Ecto neural progenitor cell (in vitro differentiated cells): ENCODE measurements at regions not wholly inside any gene's neighbourhood (a gene's known extent, or its start where the extent isn't known, plus 50 kb on each side); places are given as distances from the start of the nearest gene placed in this dataset.
"Not testable (repeated sequence)": the region's sequence is repeated elsewhere in the genome, so short reads cannot be mapped to it uniquely, and the experiment has no call there.

ENCODE experiments used
- DNase-seq: peaks from one replicate; pipeline ENCODE4 v3.0.0-alpha.2; 2018; ENCODE audit warnings: low spot score

DNA sequence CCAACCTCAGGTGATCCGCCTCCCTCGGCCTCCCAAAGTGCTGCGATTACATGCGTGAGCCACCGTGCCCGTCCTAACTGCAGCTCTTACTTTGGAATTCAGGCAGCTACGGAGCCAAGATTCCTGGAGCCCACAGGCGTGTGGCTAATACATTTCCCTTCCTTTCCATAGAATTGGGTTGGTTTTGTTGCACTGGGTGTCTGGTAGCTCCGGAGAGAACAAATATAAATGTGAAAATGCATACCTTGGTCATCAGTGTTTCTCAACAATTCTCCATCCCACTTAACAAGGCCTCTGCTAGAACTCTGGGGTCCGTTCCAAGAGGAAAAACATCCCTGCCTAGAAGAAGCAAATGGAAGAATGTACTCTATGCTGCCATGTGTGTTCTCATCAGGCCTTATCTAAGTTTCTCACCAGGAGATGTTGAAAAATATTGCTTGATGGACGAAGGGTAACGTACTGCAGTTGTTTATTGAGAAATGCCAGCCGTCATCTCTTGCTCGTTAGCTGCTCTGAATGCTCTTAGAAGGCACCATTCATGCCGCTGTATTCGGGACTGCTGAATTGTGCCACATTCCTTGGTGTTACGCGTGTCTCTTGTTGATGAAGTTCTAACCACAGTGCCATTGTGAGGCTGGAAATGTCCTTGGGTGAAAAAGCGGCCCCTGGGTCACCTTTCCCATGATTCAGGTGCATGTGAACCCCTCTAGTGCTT, 50.5 kb upstream of the CD99 start:
- DNase-seq, result no peak

DNA sequence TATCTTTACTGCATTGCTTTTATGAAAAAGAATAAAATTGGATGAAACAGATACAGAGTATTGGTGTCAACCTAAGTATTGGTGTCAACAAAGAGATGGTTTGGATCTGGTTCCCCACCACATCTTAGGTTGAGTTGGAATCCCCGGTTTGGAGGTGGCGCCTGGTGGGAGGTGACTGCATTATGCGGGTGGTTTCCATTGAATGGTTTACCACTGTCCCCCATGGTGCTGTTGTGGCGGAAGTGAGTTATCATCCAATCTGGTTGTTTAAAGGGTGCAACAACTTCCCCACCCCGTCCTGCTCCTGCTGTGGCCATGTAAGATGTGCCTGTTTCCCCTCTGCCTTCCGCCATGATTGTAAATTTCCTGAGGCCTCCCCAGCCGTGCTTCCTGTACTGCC, 52.8 kb upstream of the CD99 start:
- DNase-seq, result no peak

GRCh38 chrX:2635342-2635741, 55.8 kb upstream of the CD99 start:
- no peak for DNase-seq

DNA sequence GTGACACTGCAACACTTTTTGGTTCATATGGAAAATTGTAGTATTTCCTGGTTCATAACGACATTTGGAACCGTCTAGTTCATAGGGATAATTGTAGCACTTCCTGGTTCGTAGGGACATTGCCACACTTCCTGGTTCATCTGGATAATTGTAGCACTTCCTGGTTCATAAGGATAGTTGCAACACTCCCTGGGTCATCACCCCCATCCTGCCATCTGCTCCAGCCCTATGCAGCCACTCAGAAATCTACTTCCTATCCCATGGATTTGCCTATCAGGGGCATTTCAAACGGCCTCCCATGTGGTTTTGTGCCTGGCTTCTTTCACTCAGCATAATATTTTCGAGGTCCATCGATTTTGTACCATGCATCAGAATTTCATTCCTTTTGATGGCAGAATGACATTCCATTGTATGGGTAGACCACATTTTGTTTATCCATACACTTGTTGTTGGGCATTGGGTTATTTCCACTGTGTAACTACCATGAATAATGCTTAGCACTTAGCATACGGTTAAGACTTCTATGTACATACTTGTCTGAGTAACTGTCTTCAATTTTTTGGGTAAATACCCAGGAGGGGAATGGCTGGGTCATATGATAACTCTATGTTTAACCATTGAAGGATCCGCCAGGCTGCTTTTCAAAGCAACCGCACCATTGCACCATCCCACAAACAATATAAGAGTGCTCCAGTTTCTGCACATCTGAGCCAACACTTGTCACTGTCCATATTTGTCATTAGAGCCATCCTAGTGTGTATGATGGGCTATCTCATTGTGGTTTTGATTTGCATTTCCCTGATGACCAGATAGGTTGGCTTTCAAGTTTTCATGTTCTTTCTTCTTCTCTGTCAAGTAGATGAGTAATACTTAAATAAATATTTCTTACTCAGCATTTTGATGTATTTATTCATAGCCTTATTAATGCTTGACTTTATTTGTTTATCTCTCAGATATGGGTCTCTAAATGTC, 58.3 kb upstream of the CD99 start:
- DNase-seq, result no peak

DNA sequence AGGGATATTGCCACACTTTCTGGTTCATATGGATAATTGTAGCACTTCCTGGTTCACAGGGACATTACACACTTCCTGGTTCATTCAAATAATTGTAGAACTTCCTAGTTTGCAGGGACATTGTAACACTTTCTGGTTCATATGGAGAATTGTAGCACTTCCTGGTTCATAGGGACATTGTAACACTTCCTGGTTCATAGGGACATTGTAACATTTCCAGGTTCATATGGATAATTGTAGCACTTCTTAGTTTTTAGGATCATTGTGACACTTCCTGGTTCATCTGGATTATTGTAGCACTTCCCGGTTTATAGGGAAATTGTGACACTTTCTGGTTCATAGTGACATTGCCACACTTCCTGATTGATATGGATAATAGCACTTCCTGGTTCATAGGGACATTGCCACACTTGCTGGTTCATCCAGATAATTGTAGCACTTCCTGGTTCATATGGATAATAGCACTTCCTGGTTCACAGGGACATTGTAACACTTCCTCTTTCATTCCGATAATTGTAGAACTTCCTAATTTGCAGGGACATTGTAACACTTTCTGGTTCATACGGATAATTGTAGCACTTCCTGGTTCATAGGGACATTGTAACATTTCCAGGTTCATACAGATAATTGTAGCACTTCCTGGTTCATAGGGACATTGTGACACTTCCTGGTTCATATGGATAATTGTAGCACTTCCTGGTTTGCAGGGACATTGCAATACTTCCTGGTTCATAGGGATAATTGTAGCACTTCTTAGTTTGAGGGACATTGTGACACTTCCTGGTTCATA, 59.2 kb upstream of the CD99 start:
- DNase-seq, result no peak

DNA sequence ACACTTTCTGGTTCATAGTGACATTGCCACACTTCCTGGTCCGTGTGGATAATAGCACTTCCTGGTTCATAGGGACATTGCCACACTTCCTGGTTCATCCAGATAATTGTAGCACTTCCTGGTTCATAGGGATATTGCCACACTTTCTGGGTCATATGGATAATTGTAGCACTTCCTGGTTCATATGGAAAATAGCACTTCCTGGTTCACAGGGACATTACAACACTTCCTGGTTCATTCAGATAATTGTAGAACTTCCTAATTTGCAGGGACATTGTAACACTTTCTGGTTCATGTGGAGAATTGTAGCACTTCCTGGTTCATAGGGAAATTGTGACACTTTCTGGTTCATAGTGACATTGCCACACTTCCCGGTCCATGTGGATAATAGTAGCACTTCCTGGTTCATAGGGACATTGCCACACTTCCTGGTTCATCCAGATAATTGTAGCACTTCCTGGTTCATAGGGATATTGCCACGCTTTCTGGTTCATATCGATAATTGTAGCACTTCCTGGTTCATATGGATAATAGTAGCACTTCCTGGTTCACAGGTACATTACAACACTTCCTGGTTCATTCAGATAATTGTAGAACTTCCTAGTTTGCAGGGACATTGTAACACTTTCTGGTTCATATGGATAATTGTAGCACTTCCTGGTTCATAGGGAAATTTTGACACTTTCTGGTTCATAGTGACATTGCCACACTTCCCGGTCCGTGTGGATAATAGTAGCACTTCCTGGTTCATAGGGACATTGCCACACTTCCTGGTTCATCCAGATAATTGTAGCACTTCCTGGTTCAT, 60.0 kb upstream of the CD99 start:
- not testable (repeated sequence) for DNase-seq

DNA sequence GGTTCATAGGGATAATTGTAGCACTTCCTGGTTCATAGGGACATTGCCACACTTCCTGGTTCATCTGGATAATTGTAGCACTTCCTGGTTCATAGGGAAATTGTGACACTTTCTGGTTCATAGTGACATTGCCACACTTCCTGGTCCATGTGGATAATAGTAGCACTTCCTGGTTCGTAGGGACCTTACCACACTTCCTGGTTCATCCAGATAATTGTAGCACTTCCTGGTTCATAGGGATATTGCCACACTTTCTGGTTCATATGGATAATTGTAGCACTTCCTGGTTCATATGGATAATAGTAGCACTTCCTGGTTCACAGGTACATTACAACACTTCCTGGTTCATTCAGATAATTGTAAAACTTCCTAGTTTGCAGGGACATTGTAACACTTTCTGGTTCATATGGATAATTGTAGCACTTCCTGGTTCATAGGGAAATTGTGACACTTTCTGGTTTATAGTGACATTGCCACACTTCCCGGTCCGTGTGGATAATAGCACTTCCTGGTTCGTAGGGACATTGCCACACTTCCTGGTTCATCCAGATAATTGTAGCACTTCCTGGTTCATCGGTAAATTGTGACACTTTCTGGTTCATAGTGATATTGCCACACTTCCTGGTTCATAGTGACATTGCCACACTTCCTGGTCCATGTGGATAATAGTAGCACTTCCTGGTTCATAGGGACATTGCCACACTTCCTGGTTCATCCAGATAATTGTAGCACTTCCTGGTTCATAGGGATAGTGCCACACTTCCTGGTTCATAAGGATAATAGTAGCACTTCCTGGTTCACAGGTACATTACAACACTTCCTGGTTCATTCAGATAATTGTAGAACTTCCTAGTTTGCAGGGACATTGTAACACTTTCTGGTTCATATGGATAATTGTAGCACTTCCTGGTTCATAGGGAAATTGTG, 60.8 kb upstream of the CD99 start:
- DNase-seq, result not testable (repeated sequence)

- no peak for DNase-seq
These were observed 61.6 kb upstream of the CD99 start for GRCh38 chrX:2629316-2630007.

- no peak for DNase-seq
These were observed 62.3 kb upstream of the CD99 start for GRCh38 chrX:2628751-2629315.

DNA sequence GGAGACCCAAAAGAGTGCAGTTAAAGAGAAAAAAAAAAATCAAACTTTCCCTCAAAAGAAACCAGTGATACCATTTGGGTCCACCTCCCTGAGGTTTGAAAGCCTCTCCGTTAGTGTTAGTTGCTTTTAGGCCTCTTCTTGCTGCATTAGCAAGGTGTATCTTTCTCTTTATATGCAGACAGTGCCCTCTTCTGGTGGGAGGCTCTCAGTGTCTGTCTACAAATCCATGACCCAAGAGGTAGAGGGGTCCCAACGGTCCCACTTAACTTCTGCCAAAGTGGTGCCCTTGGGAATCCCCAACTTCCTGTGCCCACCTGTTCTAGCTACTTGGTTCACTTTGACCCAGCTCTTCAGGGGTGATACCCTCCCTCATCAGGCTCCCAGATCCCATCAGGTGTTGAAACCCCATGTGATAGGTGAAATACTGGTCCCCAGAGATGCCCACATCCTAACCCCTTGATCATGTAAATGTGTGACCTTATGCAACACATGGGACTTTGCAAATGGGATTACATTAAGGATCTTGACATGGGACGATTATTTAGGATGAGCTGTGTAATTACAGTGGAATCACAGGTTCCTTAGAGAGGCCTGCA, 63.7 kb upstream of the CD99 start:
- DNase-seq, result peak; percentile 57

GRCh38 chrX:2626750-2627149, 64.3 kb upstream of the CD99 start:
- no peak for DNase-seq

GRCh38 chrX:2620576-2620975, 70.5 kb upstream of the CD99 start:
- DNase-seq, result no peak

GRCh38 chrX:2618516-2618915, 72.6 kb upstream of the CD99 start:
- DNase-seq, result no peak

- DNase-seq, result no peak
These were observed 76.2 kb upstream of the CD99 start for GRCh38 chrX:2614911-2615310.

DNA sequence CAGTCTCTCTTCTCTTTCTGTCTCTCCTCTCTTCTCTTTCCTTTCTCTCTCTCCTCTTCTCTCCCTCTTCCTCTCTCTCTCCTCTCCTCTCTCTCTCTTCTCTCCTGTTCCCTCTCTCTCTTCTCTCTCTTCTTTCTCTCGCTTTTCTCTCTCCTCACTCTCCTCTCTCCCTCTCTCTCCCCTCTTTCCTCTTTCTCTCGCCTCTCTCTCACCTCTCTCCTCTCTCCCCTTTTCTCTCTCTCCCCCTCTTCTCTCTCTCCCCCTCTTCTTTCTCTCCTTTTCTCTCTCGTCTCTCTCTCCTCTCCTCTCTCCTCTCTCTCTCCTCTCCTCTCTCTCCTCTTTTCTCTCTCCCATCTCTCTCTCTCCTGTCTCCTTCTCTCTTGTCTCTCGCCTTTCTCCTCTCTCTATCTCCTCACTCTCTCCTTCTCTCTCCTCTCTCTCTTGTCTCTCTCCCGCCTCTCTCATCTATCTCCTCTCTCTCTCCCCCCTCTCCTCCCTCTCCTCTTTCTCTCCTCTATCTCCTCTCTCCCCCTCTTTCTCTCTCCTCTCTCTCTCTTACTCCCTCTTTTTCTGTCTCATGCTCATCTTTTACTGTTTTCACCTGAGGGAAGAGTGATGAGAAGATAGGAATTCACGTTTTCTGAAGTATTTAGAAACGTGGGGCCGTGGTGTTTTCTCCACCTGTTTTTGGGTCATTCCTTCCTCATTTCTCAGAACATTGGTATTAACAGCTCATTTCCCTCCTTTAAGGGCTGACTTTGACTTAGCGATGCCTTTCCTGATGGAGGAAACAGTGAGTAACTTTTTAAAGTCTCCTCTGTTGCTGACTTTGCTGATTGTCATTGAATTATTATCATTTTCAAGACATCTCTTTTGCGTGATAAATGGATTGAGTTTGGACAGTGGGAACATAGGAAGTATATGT, 80.6 kb upstream of the CD99 start:
- DNase-seq, result no peak

GRCh38 chrX:2609431-2610238, 81.5 kb upstream of the CD99 start:
- no peak for DNase-seq
